A549 (cell line): ENCODE measurements at regions not wholly inside any gene's neighbourhood (a gene's known extent, or its start where the extent isn't known, plus 50 kb on each side); places are given as distances from the start of the nearest gene placed in this dataset.

ENCODE experiments used
- ATAC-seq, 2 experiments: fragments of 200-7000 bp in 1 of 2; fragments of >200 bp in 1 of 2; cut with Nextera tagmentation in 1 of 2; cut with Tn5 transposase in 1 of 2; 3 replicates each; pipeline versions ENCODE4 v1.8.0 to v1.9.1; 2018 to 2020; ENCODE audit warnings: mild to moderate bottlenecking in 1 of 2, moderate library complexity in 1 of 2
- CTCF ChIA-PET: fragments of 300-600 bp; sonication (Branson Sonifier 250); formaldehyde crosslinking; extraction: SDS; loops from one replicate; lab custom pipeline; 2021; ENCODE audit warnings: antibody characterized with exemption, inconsistent platforms; lab: Yijun Ruan, JAX
- POLR2A ChIA-PET: fragments of 350-600 bp; formaldehyde crosslinking; extraction: SDS; loops from one replicate; lab custom pipeline; 2021; ENCODE audit warnings: antibody characterized with exemption, inconsistent platforms; lab: Yijun Ruan, JAX
- DNase-seq, 2 experiments: peaks; one replicate each; pipeline versions ENCODE4 v3.0.0 to v3.0.0-alpha.2; 2011 to 2016; ENCODE audit warnings: low read depth in 1 of 2, low spot score in 1 of 2
- FAIRE-seq: peaks from 2 replicates; lab custom pipeline; 2011; peaks lifted over from hg19 to GRCh38; lab: Jason Lieb, UNC
- H3K27ac ChIP-seq, 2 experiments: fragments of >200 bp; sonication (Bioruptor Twin); formaldehyde crosslinking; 3 replicates each; pipeline ENCODE4 v1.5.1; 2016 to 2017
- H3K4me1 ChIP-seq: fragments of >200 bp; sonication (Bioruptor Twin); formaldehyde crosslinking; 3 replicates; pipeline ENCODE4 v1.6.1; 2016
- H3K4me2 ChIP-seq: fragments of >200 bp; sonication (Bioruptor Twin); formaldehyde crosslinking; 3 replicates; pipeline ENCODE4 v1.6.1; 2016
- H3K4me3 ChIP-seq: fragments of >200 bp; sonication (Bioruptor Twin); formaldehyde crosslinking; 3 replicates; pipeline ENCODE4 v1.5.1; 2016
- H3K9me3 ChIP-seq: fragments of >200 bp; sonication (Bioruptor Twin); formaldehyde crosslinking; 3 replicates; pipeline ENCODE4 v1.6.1; 2016
- ATOH8 ChIP-seq: fragments of 250-450 bp; sonication (Bioruptor Pico); IDR thresholded peaks from 2 replicates; pipeline ENCODE4 v1.5.0; 2020; ENCODE audit warnings: low read depth, mild to moderate bottlenecking, moderate library complexity
- BCL3 ChIP-seq: fragments of >200 bp; sonication (Bioruptor Twin); formaldehyde crosslinking; IDR thresholded peaks from 3 replicates; pipeline ENCODE4 v1.6.1; 2016
- CHD2 ChIP-seq: fragments of 150-350 bp; IDR thresholded peaks from 2 replicates; pipeline ENCODE4 v1.6.1; 2014; ENCODE audit warnings: low read length; ENCODE audit not compliant: partially characterized antibody
- EHF ChIP-seq: fragments of 250-450 bp; sonication (Bioruptor Pico); IDR thresholded peaks from 2 replicates; pipeline ENCODE4 v1.5.0; 2020; ENCODE audit warnings: mild to moderate bottlenecking
- ELK1 ChIP-seq: fragments of 150-350 bp; IDR thresholded peaks from 2 replicates; pipeline ENCODE4 v1.6.1; 2014; ENCODE audit warnings: low read depth, mild to moderate bottlenecking, low read length
- FOSB ChIP-seq: fragments of 250-450 bp; sonication (Bioruptor Pico); IDR thresholded peaks from 2 replicates; pipeline ENCODE4 v1.5.0; 2020; ENCODE audit warnings: mild to moderate bottlenecking, moderate library complexity
- FOSL2 ChIP-seq, 2 experiments: fragments of 450-650 bp in 1 of 2; fragments of >200 bp in 1 of 2; sonication (Bioruptor Twin) in 1 of 2; formaldehyde crosslinking; IDR thresholded peaks; 2 replicates each; pipeline versions ENCODE4 v1.5.0 to v1.6.1; 2016 to 2020; ENCODE audit warnings: mild to moderate bottlenecking in 1 of 2, moderate library complexity in 1 of 2
- FOXS1 ChIP-seq: fragments of 250-450 bp; sonication (Bioruptor Pico); IDR thresholded peaks from 2 replicates; pipeline ENCODE4 v1.5.0; 2020; ENCODE audit warnings: mild to moderate bottlenecking, moderate library complexity
- GATA3 ChIP-seq: IDR thresholded peaks from 2 replicates; pipeline ENCODE4 v1.6.1; 2012; ENCODE audit warnings: borderline replicate concordance
- HES2 ChIP-seq: fragments of >200 bp; sonication (Bioruptor Twin); formaldehyde crosslinking; IDR thresholded peaks from 2 replicates; pipeline ENCODE4 v1.6.1; 2016
- HMGXB4 ChIP-seq: fragments of 250-450 bp; sonication (Bioruptor Pico); IDR thresholded peaks from 2 replicates; pipeline ENCODE4 v1.5.0; 2021; ENCODE audit warnings: mild to moderate bottlenecking, moderate library complexity, borderline replicate concordance
- HOXB5 ChIP-seq: fragments of 250-450 bp; sonication (Bioruptor Pico); IDR thresholded peaks from 2 replicates; pipeline ENCODE4 v1.5.0; 2020; ENCODE audit warnings: mild to moderate bottlenecking, moderate library complexity
- MAFK ChIP-seq: fragments of 450-650 bp; IDR thresholded peaks from 2 replicates; pipeline ENCODE4 v1.6.1; 2014; ENCODE audit not compliant: partially characterized antibody
- MAZ ChIP-seq: fragments of 150-350 bp; IDR thresholded peaks from 2 replicates; pipeline ENCODE4 v1.6.1; 2014; ENCODE audit warnings: antibody characterized with exemption, low read depth, low read length, borderline replicate concordance
- MYC ChIP-seq: IDR thresholded peaks from 2 replicates; pipeline ENCODE4 v1.6.1; 2012; ENCODE audit warnings: mild to moderate bottlenecking, inconsistent platforms, low read length, improper control_type of control experiment, borderline replicate concordance
- PHF8 ChIP-seq: fragments of 200-600 bp; sonication (generic); IDR thresholded peaks from 2 replicates; pipeline ENCODE4 v1.6.1; 2016; ENCODE audit warnings: low read depth, mild to moderate bottlenecking, antibody characterized with exemption, moderate library complexity, borderline replicate concordance
- POLR2A ChIP-seq: IDR thresholded peaks from 2 replicates; pipeline ENCODE4 v1.6.1; 2012; ENCODE audit warnings: mild to moderate bottlenecking, low read length
- POLR2AphosphoS2 ChIP-seq: conservative IDR thresholded peaks from 2 replicates; pipeline ENCODE4 v1.6.1; 2012; ENCODE audit warnings: low read length, improper control_type of control experiment, inconsistent platforms
- RARB ChIP-seq: fragments of 250-450 bp; sonication (Bioruptor Pico); IDR thresholded peaks from 2 replicates; pipeline ENCODE4 v1.8.0; 2021; ENCODE audit warnings: mild to moderate bottlenecking, moderate library complexity
- REST ChIP-seq: fragments of 200-600 bp; sonication (generic); IDR thresholded peaks from 2 replicates; pipeline ENCODE4 v1.6.1; 2016; ENCODE audit warnings: antibody characterized with exemption, mild to moderate bottlenecking, moderate library complexity
- RFX5 ChIP-seq: fragments of 450-650 bp; IDR thresholded peaks from 2 replicates; pipeline ENCODE4 v1.7.1; 2014; ENCODE audit warnings: antibody characterized with exemption, mild to moderate bottlenecking, moderate library complexity
- RNF2 ChIP-seq: fragments of 200-600 bp; sonication (generic); IDR thresholded peaks from 2 replicates; pipeline ENCODE4 v1.6.1; 2016; ENCODE audit warnings: low read depth, mild to moderate bottlenecking, antibody characterized with exemption, moderate library complexity, borderline replicate concordance
- SMC3 ChIP-seq: fragments of >200 bp; sonication (Bioruptor Twin); formaldehyde crosslinking; IDR thresholded peaks from 3 replicates; pipeline ENCODE4 v1.6.1; 2018; ENCODE audit warnings: inconsistent platforms
- TFCP2L1 ChIP-seq: fragments of 250-450 bp; sonication (Bioruptor Pico); IDR thresholded peaks from 2 replicates; pipeline ENCODE4 v1.5.0; 2021; ENCODE audit warnings: mild to moderate bottlenecking
- TP53 ChIP-seq: fragments of 250-450 bp; sonication (Bioruptor Pico); IDR thresholded peaks from 2 replicates; pipeline ENCODE4 v1.5.0; 2021; ENCODE audit warnings: mild to moderate bottlenecking, moderate library complexity
- USF2 ChIP-seq: fragments of 450-650 bp; IDR thresholded peaks from 2 replicates; pipeline ENCODE4 v1.6.1; 2014; ENCODE audit warnings: antibody characterized with exemption
- WGBS: methylation state at CpG from one replicate; pipeline ENCODE4 v1.1.6; 2017; ENCODE audit errors: missing lambda C conversion rate; 5-methylcytosine and 5-hydroxymethylcytosine counted together

GRCh38 chr3:34724916-34725499 is 914.3 kb upstream of the ARPP21 start:
- H3K4me2 ChIP-seq: no peak overlapping the region
- no peak for DNase-seq
- H3K4me1 ChIP-seq: no peaks in the 10 kb centered on the region
- POLR2A ChIA-PET: no interaction called here
- H3K27ac ChIP-seq: no peak overlapping the region
- no peak overlapping the region for H3K4me3 ChIP-seq
- TF ChIP-seq GATA3: no peak
- TF ChIP-seq HMGXB4 (CRISPR knock-in tag): no peak
- no peak for TF ChIP-seq RARB (CRISPR knock-in tag)
- no peak for TF ChIP-seq MAZ
- TF ChIP-seq FOSL2 (IDR thresholded peaks at IDR 0.05): no peak
- no peak for TF ChIP-seq FOSL2 (CRISPR knock-in tag; IDR thresholded peaks at IDR 0.05)
- TF ChIP-seq BCL3: no peak
- TF ChIP-seq RNF2: no peak
- no peak for TF ChIP-seq ELK1
- no peak for TF ChIP-seq MAFK
- no peak for TF ChIP-seq HES2
- TF ChIP-seq POLR2AphosphoS2: no peak
- TF ChIP-seq EHF (CRISPR knock-in tag): no peak
- no peak for TF ChIP-seq FOSB (CRISPR knock-in tag)
- TF ChIP-seq MYC: no peak
- TF ChIP-seq SMC3: no peak
- no peak for TF ChIP-seq POLR2A
- TF ChIP-seq, all 56 proteins: peak for 0
- no peak for ATAC-seq
- WGBS: 4% methylated on average over 3 of the region's 3 CpGs
- CTCF ChIA-PET: no interaction called here
- no peak for FAIRE-seq
- no peaks in the 10 kb centered on the region for H3K9me3 ChIP-seq

- H3K4me2 ChIP-seq: no peak overlapping the region
- no peaks in the 10 kb centered on the region for H3K9me3 ChIP-seq
- ATAC-seq (no peak), DNase-seq (no peak), FAIRE-seq (no peak)
- no peak overlapping the region for H3K4me3 ChIP-seq
- 31% methylated on average over 2 of the region's 2 CpGs for WGBS
- H3K4me1 ChIP-seq: no peaks in the 10 kb centered on the region
- CTCF ChIA-PET: interaction anchor here (1.2 kb wide), 1 partner anchor 1198 kb away, joined by 3 read pairs; no protein-coding TSS in a partner anchor
- POLR2A ChIA-PET: no interaction called here
- H3K27ac ChIP-seq: no peak overlapping the region
- no peak for TF ChIP-seq HOXB5
- no peak for TF ChIP-seq TFCP2L1 (CRISPR knock-in tag)
- no peak for TF ChIP-seq TP53
- TF ChIP-seq CHD2: no peak
- no peak for TF ChIP-seq USF2
- no peak for TF ChIP-seq RFX5
- TF ChIP-seq FOXS1: no peak
- no peak for TF ChIP-seq REST
- no peak for TF ChIP-seq ATOH8 (CRISPR knock-in tag)
- no peak for TF ChIP-seq PHF8
Observed at GRCh38 chr3:34725774-34726173, 913.6 kb upstream of the ARPP21 start.
